GM21723 (cell line): ENCODE measurements at regions not wholly inside any gene's neighbourhood (a gene's known extent, or its start where the extent isn't known, plus 50 kb on each side); places are given as distances from the start of the nearest gene placed in this dataset.

Source experiments
- ATAC-seq: cut with Tn5 transposase; IDR thresholded peaks from one replicate; pipeline ENCODE4 v1.9.1; 2021; ENCODE audit warnings: mild to moderate bottlenecking, moderate library complexity; ENCODE audit not compliant: unreplicated experiment

DNA sequence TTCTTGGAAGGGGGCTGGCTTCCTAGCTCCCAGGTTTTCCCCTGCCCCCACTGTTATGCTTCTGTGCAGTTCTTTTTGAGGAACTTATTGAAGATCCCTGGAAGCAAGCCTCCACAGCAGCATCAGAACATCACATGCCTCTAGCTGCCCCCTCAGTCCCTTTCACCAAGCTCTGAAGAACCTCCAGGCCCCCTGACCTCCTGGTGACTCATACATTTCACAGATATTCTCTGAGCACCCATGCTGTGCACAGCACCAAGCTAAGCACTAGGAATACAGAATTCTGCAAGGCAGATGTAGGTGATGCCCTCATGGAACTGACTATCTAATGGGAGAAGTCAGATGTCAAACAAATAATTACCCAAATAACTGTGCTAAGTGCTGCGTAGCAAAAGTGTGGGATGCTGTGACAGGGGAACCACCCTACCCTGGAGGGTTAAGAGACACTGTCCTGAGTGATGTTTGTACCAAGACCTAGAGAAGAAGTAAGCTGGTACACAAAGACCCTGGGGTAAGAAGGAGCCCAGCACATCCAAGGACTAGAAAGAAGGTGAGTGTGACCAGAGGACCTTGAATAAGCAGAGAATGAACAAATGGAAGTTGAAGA, 213.7 kb upstream of the NR4A3 start:
- ATAC-seq, result no peak

DNA sequence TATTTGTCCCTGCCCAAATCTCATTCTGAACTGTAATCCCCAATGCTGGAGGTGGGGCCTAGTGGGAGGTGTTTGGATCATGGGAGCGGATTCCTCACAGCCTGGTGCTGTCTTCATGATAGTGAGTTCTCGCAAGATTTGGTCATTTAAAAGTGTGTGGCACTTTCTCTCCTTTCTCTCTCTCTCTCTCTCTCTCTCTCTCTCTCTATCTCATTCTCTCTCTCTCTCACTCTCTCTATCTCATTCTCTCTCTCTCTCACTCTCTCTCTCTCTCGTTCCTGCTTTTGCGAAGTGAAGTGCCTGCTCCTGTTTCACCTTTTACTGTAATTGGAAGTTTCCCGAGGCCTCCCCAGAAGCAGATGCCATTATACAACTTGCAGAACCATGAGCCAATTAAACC, 207.3 kb upstream of the NR4A3 start:
- ATAC-seq, result no peak

DNA sequence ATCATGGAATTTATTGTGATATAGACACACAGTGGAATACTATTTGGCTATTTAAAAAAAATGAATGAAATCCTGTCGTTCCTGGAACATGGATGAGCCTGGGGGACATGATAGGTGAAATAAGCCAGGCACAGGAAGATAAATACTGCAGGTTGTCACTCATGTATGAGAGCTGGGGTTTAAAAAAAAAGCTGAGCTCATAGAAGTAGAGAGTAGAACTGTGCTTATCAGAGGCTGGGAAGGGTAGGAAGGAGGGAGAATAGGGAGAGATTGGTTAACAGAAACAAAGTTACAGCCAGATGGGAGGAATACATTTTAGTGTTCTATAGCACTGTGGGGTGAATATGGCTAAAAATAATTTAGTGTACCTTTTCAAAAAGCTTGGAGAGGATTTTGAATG, 200.6 kb upstream of the NR4A3 start:
- ATAC-seq, result no peak

DNA sequence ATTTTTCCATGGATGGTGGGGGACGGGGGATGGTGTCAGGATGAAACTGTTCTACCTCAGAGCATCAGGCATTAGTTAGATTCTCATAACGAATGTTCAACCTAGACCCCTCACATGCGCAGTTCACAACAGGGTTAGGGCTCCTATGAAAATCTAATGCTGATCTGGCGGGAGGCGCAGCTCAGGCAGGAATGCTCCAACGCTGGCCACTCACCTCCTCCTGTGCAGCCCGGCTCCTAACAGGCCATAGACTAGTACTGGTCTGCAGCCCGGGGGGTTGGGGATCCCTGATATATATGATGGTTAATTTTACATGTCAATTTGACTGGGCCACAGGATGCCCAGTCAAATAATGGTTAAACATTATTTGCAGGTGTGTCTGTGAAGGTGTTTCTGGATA, 199.0 kb upstream of the NR4A3 start:
- no peak for ATAC-seq

DNA sequence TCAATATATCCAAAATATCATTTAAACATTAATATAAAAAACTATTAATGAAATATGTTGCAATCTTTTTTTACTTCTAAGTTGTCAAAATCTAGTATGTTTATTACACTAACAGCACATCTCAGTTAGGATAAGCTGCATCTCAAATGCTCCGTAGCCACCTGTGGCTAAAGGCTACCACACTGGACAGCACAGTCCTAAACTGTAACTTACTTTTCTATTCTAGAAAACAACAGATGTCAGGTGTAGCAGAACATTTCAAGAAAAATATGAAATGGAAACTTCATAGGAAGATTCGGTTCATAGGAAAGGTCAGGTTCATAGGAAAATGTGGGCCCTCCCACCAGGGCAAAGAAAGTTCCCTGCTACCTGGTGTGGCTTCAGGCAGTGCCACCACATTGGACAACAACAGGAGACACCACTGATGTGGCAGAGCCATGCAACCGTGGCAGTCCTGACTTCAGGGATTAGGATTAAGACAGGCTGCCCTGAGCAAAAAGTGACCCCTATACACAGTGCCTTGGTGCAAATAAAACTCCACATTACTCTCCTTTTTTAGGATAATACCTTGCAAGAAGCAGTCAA, 197.8 kb upstream of the NR4A3 start:
- ATAC-seq, result no peak

DNA sequence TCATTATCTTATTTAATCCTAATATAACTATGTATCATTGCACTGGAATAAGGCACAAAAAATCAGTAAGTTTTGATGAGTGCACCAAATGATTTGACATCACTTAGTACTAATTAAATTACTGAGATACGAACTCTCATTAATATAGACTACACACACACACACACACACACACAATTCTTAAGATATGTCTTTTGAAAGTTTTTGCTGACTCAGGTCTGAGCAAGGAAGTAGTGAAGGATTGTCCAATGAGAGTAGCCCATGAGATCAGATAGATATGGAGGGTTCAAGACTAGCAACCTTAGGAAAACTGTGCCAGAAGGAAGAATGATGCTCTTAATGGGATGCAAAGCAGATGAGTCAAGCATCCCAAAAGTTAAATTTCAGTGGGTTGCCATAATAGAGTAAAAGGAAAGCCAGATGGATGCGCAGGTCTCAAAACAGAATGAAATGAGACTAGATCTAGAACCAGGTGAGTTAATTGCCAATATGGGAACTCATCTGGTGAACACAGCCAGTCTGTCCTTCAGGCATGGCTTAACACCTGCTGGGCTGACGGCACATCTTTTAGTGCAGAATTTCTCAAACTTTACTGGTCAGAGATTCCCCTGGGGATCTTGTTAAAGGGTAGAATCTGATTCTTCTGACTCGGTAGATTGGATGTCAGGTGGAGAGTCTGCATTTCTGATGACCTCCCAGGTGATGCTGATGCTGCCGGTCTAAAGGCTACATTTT, 197.0 kb upstream of the NR4A3 start:
- ATAC-seq, result no peak

DNA sequence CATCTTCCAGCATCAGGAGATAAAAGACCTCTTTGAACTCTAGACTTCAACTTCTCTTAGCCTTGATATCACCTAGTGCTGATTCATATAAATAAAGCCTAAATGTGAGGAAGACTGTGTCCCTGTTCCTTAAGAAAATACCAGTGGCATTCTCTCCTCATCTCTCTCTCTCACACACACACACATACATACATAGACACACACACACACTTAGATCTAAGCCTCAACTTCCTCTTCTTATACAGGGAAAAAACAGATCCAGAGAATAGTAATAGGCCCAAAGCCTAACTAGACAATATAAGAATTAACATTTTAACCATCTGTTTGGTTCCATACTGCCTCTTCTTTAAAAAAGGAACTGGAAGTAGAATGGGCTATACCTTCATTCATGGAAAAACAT, 195.3 kb upstream of the NR4A3 start:
- ATAC-seq, result no peak

DNA sequence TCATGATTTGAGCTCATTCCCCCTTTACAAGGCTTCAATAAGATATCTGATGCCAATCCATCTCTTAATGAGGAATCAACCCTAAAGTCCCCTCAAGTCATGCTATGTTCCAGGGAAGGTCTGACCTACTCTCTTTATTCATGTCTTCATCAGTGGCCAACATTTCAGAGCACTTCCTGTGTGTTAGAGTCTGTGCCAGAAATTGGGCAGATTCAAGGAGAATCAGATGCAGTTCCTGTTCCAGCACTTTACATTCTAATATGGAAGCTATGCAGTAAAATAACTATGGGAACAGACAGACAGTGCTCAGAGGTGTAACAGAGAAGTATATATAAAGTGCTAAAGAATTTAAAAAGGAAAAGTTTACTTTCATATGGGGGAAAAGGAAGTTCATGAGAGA, 193.4 kb upstream of the NR4A3 start:
- ATAC-seq, result no peak

DNA sequence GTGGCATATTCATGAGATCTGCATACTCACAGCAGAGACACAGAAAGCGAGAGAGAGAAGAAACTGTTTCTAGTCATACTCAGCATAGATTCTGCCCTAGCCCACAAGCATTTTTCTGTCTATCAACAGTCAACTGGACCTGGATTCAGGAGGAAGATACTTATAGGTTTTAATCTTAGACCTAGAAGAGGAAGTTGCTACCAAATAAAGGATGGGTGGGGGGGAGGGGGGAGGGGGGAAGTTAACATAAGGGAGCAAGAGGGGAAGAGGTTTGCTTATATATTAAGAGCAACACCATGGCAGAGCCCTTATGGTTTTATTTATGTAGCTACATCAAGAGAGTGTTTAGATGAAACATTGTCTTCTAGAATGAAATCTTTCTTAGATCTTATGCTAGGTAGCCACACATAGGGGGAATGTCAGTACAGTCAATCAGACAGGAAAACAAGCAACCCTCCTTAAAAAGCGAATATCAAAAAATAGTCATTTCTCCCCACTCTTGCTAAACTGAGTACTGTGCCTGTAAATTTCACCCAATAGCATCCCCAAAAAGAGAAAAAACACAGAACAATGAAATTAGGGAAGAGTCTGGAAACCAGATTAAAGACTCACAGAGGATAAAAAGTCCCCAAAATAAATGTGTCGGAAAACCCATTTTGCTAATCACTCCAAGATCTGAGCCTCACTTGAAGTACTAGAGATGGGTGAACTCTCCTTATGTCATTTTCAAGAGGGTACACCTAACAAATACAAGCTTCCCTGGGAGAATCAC, 192.7 kb upstream of the NR4A3 start:
- no peak for ATAC-seq

DNA sequence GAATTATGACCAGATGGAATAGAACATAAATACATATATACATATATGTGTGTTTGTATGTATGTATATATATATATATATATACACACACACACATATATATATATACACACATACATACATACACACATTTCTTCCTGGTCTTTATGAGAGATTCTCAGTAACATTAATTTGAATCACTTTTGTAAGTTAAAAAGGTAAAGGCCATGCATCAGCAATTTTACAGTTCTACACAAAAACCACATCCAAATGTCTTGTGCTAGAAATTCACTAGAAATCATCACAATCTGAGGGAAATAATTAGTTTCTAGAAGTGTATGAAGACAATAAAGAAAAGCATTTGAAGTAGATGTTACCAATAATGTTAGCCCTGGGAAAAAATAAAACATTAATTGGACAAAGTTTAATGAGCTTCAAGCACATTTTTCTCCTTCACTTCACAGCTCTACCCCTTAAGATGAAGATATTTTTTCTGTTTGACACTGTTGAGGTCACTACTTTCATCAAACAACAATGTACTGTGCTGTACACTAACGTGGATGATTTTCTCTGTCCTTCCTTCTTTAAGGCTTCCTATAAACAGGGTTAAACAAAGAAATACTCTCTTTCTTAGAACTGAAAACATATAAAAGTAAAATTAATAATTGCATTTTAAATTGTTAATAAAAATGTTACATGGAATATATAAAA, 189.2 kb upstream of the NR4A3 start:
- ATAC-seq, result no peak

DNA sequence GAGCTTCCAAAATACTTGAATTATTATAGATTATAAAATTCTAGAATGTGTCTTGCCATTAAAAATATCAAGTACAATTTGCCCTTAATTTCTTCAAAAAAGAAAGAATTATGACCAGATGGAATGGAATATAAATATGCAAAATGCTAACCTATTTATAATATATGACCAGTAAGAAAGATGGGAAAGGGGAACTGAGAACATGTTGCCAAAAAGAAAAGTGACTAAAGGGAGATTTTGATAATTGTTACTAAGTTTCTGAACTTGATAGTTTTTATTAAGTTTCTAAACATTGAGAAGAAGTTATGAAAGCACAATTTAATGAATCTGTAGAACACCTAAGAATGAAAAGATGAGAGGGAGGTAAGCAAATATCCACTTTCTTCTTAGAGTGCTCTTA, 188.4 kb upstream of the NR4A3 start:
- no peak for ATAC-seq

DNA sequence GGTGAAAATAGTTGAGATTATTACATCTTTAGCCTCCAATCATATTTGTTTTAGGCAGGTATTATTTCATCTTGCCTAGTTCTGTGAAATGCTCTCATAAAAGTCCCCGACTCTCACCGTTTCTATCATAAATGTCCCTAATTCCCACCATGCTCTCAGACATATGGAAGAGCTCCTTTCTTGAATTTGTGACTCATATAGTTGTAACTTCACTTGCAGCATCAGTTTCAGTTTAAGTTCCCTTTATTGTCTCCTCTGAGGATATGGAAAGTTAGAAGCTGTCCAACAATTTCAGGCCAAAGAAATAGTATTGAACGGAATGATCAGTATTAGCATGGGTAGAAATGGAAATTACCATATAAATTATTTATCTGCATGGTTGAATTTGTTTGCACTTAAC, 187.5 kb upstream of the NR4A3 start:
- no peak for ATAC-seq

DNA sequence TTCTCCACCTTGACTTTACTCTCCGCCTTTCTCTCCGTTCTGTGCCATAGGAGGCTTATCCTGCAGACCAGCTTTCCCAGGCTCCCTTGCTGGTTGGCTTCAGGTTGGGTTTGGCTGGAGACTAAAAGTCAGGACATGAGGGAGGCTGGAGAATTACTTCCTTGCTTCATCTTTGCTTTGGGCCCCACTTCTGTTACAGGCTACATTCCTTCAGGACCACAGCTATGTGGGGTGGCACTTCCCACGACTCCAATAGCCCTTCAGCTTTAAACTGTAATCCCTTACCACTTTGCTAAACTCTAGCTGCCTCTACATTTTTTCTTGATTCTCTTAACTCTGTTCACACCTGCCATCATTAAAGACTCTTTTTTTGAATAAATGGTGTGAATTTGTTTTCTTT, 186.7 kb upstream of the NR4A3 start:
- ATAC-seq, result no peak

DNA sequence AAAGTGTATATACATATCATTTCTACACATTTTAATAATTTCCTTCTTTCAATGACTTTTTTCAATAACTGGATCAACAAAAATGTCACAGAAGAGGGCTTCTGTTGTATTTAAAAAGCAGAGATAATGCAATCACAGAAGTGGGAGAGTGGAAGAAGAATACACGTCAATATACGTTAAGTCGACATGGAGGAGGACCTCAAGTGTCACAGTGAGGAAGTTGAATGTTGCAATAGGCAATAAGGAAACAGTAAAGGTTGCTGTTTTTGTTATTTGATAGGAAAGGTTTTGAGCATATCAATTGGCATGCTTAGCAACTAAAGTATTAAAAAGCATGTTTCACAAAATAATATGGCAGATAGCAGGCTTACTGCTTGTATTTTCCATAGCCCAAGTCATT, 184.0 kb upstream of the NR4A3 start:
- no peak for ATAC-seq

DNA sequence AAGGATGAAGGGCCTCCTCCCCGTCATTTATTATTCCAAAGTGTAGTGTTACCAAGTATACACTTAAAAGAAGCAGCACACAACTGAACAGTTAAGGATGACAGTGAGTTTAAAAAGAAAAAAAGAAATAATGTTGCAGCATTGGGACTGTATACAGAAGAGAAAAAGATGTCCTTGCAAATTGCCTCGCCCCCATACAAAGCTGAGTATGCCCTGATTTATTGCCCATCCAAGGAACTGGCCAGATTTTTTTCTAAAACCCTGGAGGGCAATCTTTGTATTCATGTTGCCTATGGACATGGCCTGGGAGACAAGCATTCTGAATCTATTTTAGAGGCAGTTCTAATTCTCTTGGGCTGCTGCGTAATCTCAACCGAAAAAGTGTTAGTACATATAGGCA, 182.7 kb upstream of the NR4A3 start:
- ATAC-seq, result no peak

DNA sequence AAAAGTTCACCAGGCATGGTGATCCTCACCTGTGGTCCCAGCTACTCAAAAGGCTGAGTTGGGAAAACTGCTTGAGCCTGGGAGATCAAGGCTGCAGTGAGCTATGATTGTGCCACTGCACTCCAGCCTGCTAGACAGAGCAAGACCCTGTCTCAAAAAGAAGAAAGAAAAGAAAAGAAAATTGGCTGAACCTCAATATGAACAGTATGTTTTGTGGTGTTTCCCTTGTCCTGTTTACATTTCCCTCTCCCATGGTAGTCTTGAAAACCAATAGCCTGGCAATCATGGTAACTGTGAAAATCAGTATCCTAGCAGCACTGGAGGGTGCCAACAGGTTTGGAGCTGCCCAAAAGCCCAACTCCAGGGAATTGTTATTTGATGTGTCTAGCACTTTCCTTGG, 174.1 kb upstream of the NR4A3 start:
- no peak for ATAC-seq

DNA sequence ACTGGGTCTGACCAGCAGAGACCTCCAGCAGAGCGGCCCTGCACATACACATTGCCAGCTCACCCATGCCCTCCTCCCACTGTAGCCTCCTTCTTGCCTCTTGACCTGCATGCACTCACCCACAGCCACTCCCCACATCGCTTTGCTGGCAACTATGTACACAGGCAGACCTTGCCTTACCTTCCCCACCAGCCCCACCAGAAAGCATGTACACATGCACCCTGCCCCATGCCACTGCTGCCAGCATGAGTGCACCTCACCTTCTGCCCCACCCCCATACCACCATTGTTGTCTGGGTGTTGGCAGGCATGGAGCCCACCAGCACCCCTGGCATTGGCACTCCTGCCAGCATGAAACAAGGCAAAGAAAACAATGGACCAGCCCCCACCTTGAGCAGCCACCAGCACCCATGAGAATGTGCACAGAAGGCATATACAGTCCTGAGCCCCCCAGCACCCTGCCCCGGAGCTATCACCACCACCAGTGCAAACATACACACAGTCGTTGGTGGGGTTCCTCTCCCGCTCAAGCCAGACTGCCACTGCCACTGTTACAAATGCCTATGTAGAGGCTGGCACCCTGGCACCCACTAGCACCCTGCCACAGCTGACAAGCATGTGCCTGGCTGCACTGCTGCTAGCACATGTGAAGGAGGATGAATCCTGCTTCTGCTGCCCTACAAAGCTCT, 171.4 kb upstream of the NR4A3 start:
- no peak for ATAC-seq

DNA sequence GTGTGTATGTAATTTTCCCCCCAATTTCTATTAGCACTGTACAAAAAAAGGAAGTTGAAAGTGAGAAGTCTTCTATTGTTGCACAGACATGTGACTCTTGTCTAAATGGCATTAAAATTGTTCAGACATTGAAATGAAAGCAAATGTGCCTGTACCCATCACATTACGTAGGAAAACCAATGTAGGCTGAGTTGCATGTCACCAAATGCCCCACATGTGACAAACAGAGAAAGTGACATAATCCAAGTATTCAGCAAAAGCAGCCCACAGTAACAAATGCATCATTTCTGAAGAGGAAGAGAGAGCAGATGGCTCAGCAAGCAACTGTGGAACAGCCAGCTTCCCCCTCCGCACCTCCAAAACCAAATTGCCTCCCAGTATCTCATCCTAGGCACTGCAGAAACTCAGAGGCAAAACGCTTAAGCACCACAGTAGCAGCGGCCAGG, 161.5 kb upstream of the NR4A3 start:
- peak; percentile 93 for ATAC-seq

DNA sequence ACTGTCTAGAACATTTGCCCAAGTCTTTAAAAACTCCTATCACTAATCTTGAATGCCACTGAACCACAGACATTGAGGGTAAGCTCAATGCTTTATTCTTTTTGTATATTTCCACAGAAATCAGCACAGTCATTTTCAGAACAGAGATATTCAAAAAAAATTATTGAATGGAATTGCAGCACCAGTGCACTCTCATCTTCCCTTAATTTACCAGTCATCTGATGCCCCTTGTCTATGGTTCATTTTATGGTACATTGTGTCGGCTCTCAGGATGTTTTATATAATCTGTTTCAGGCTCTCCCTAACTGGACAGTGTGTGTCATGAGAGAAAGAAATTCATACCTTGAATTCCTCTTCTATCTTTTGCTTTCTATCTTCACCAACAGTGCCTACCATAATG, 158.4 kb upstream of the NR4A3 start:
- no peak for ATAC-seq

DNA sequence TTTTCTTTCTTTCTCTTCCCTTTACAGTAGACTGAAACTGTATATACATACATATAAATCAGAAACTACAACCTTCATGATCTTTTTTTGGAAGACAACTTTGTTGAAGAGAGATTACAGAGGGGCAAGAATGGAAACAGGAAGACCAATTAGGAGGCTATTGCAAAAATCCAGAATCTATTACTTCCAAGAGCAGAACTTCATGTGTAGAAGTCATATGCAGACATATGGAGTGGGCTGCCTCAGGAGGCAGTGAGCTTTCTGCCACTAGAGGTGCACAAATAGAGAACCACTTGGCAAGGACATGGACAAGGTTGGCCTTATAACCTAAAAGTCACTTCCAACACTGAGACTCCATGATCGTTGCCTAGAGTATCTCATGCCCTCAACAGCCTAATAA, 157.8 kb upstream of the NR4A3 start:
- no peak for ATAC-seq

DNA sequence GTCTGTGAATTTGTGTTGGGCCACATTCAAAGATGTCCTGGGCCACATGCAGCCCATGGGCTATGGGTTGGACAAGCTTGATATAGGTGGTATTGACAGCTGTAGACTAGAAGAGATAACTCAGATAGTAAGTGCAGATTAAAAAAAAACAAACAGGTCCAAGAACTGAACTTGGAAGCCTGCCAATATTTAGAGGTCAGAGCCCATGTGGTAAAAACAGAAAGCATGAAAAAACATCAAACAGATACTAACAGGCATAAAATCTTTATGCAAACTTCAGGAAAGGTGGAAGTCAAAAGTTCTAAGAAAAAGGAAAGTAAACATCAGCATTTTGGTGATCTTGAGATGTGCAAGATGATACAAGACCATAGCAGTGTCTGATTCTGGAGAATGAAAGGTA, 155.1 kb upstream of the NR4A3 start:
- peak; percentile 57 for ATAC-seq
